Endometrium (tissue), 2 donors: ENCODE measurements at regions not wholly inside any gene's neighbourhood (a gene's known extent, or its start where the extent isn't known, plus 50 kb on each side); places are given as distances from the start of the nearest gene placed in this dataset.
A peak's percentile ranks its signal among the peaks of the same experiment; 100 is the strongest.
"Not testable (repeated sequence)": the region's sequence is repeated elsewhere in the genome, so short reads cannot be mapped to it uniquely, and the experiment has no call there.

Source experiments
- FAIRE-seq: peaks from 2 replicates; lab custom pipeline; 2012; peaks lifted over from hg19 to GRCh38; lab: Jason Lieb, UNC
- donor health status: control.
- donor health status: control.

GRCh38 chr9:19656704-19657103, 132.1 kb downstream of the SLC24A2 start:
- no peak for FAIRE-seq

DNA sequence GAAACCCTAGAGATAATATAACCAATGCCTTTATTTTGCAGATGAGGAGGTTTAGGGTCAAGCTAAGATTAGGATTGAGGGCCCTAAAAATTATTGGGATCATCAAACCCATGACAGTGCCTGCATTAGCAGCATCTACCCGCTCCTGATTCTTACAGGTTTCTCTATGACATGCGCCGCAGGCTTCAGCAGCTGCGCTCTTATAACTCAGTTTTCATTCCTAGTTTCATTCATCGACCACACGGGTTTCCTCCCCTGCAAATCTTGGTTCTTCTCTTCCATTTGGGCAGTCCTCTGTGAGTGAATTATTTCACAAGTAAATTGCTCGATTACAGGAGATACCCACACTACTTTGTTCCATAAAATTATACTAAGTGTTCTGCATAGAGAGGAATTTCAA, 137.2 kb downstream of the SLC24A2 start:
- no peak for FAIRE-seq

DNA sequence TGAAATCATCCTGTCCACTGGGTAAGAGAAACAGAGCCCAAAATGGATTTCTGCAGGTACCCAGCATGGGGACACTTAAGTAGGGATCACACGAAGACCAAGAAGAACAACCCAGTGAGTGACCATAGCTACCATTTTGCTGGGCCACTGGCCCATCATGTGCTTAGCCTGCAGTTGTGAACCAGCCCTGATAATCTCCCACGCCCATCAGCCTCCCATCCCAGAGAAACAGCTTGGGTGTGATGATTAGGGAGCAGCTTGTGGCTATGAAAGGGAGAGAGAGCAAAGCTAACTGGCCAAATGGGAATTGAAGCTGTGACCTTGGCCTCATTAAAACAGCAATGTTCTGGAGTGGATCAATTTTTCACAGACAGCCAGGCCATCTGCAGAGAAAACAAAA, 138.5 kb downstream of the SLC24A2 start:
- FAIRE-seq, result peak; percentile 90

GRCh38 chr9:19649336-19650041, 139.3 kb downstream of the SLC24A2 start:
- no peak for FAIRE-seq

- FAIRE-seq, result peak; percentile 84
Measured at GRCh38 chr9:19648672-19649071, 140.2 kb downstream of the SLC24A2 start.

- FAIRE-seq, result no peak
Measured at GRCh38 chr9:19643875-19644274, 145.0 kb downstream of the SLC24A2 start.

- FAIRE-seq, result no peak
Measured at GRCh38 chr9:19642256-19642655, 146.6 kb downstream of the SLC24A2 start.

DNA sequence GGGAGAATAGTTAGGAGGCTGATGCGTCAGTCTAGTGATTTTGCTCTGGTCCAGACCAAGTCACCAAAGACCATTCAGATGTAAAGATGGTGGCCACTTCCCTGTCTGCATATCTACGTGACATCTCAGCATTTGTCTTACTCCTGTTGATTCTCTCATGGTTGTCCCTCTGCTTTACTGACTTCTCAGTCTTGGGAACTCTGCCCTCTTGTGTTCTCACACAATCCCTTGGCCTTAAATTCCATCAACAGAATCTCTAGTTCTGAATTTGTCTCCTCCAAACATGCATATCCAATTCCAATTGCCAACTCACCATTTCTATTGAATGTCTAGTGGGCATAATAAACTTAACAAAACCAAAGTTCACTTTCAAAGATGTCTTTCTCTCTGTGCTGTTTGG, 147.8 kb downstream of the SLC24A2 start:
- FAIRE-seq, result no peak

- FAIRE-seq, result no peak
Measured at GRCh38 chr9:19640014-19640413, 148.8 kb downstream of the SLC24A2 start.

GRCh38 chr9:19637084-19637483, 151.8 kb downstream of the SLC24A2 start:
- no peak for FAIRE-seq

GRCh38 chr9:19634881-19635280, 154.0 kb downstream of the SLC24A2 start:
- no peak for FAIRE-seq

DNA sequence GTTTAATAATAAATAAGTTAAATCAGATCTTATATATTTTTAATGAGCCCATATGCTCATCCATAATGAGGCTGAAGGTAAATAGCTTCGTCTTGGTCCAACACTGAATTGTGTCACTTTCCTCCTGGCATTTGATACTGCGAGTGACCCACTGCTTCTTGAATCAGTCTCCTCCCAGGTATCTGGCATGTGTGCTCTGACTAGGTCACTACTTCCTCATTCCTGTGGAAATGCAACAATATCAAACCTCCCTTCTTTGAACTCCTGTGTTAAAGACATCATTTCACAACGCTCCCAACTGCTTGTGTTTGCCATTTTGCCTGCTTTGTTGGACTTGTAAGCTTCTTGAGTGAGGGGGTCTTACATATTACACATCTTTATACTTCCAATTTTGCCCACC, 157.7 kb downstream of the SLC24A2 start:
- FAIRE-seq, result no peak

- FAIRE-seq, result no peak
Measured at GRCh38 chr9:19630760-19631159, 158.1 kb downstream of the SLC24A2 start.

DNA sequence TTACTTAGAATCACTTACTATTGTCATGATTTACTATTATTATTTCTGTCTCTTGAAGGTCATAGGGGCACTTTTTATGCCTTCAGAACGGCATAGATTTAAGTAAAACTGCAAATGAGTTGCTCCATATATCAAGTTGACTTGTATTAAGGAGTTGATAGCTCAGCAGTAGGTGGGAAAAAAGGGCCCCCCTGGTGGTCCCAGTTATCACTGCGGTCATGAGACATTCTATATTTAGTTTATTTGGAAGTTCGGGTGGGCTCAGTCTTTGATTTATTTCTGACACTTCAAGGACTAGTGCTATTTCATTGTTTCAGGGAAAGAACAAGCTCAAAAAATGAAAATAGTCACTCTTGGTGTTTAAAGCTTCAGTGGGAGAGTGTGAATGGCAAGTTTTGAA, 159.3 kb downstream of the SLC24A2 start:
- FAIRE-seq, result no peak

GRCh38 chr9:19625426-19625825, 163.4 kb downstream of the SLC24A2 start:
- not testable (repeated sequence) for FAIRE-seq

- FAIRE-seq, result no peak
Measured at GRCh38 chr9:19624519-19624918, 164.3 kb downstream of the SLC24A2 start.

DNA sequence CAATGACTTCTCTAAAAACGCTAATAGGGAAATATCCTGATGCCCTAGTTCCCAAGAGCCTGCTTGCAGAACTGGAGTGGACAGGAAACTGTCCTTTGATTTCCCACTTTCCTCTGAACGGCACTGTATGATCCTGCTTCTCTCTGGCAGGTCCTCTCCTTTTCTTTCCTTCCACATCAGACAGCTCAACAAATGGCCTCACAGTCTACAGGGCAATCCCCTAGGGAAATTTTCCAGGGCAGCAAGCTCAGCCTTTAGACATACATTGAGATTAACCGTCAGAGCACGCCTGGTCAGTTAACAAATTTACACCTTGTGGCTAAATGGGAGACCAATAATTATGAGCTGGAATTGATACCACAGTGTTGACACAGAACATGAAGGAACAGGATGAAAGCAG, 164.9 kb downstream of the SLC24A2 start:
- no peak for FAIRE-seq

GRCh38 chr9:19620326-19620725, 168.5 kb downstream of the SLC24A2 start:
- no peak for FAIRE-seq

DNA sequence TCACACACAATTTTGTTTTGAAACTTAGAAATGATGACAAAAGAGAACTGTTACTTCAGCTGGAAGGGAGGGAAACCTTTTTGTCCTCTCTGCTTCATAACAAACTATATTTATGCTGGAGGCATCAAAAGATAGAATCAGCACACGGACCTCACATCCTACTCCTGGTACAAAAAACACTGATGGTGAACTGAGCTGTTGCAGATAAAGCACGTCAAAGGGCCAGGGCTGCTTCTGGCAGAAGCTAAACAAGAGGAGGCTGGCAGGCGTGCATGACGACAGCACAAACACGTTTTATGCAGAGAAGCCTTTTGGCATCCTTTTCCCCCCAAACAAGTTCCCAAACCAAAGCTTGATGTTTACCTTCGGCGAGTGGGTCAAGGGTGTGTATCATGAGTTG, 169.6 kb downstream of the SLC24A2 start:
- FAIRE-seq, result no peak

DNA sequence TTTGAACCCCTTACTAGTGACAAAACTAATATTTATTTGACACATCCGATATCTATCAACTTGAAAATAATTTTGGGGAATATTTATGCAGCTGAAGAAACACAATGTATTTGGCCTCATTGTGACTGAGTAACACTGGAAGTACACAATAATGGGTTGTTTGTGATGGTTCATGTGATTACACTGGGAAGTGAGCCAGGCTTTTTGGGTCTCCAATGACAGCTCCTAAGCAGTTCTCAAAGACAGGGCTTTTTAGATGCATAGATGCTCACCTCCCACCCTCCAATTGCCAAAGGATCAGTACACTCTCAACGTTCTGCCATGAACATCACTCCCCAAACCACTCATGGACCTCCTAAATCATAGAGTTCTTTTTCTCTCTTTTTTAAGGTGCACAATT, 170.0 kb downstream of the SLC24A2 start:
- FAIRE-seq, result no peak

DNA sequence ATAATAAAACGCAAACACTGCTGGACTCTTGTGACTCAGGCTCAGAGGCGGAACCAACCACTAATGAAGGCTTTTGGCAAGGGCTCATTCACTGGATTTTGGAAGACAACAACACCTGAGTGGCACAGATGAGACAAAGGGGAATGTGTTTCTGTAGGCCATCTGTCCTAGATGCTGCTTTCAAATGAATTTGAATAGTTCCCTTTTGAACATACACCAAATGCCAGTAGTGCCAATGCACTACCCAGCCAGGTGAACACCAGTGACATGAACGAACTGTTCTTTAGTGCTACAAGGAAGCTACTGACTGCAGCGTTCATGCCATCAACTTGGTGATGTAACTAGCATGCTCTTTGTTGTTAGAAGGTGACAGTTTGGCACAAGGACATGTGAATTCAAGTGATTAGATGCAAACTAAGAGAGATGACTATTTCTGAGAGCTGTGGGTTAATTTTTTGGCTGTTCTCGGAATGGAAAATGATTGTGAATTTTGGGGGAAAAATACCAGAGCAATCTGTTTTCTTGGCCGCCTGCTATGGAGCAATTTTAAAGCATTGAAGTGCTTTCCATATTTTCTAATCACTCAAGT, 173.7 kb downstream of the SLC24A2 start:
- no peak for FAIRE-seq

DNA sequence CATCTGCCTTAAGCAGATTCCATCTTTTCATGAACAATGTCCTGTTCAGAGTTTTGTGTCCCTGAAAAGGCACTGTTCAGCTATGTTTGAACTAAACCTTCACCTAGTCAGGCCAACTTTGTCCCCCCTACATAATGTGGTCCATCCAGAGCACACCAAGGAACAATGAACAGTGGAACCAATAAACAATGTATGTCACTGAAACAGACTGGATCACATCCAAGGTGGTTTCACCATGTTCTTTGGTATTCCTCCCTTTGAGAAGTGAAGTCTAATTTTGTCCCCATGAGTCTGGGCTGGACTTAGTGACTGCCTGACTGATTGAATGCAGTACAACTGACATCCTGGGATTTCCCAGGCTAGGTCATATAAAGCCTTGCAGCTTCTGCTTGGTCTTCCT, 174.5 kb downstream of the SLC24A2 start:
- no peak for FAIRE-seq

DNA sequence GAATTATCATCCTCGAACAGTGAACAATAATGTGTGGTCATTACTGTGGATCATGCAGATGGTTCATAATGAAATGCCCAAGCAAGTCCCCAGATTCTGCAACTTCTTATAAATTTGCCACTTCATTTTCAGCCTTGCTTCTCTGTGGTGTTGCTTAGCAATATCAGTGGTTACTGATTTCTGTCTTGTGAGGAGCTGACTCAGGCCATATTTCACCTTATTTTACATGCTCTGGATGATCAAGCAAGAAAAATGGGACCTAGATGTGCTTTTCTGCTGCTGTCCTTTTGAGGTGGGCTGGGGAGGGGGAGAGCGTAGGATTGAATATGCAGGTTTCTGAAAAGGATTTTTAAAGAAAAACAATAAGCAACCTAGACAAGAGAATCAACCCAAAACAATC, 188.3 kb downstream of the SLC24A2 start:
- FAIRE-seq, result no peak

GRCh38 chr9:19598722-19599121, 189.9 kb downstream of the ACER2 start:
- no peak for FAIRE-seq
